Nephron progenitor cell (in vitro differentiated cells): ENCODE measurements at regions not wholly inside any gene's neighbourhood (a gene's known extent, or its start where the extent isn't known, plus 50 kb on each side); places are given as distances from the start of the nearest gene placed in this dataset.
A peak's percentile ranks its signal among the peaks of the same experiment; 100 is the strongest.
"Not testable (repeated sequence)": the region's sequence is repeated elsewhere in the genome, so short reads cannot be mapped to it uniquely, and the experiment has no call there.

Source experiments
- DNase-seq: peaks from one replicate; pipeline ENCODE4 v3.0.0; 2021
- H3K27ac Mint-ChIP-seq: 2 replicates; pipeline ENCODE4 v1.8.0; 2021; ENCODE audit warnings: mild to moderate bottlenecking, moderate library complexity, mixed read lengths
- H3K27me3 Mint-ChIP-seq: 2 replicates; pipeline ENCODE4 v1.8.0; 2021; ENCODE audit warnings: mild to moderate bottlenecking, low read depth, mixed read lengths; ENCODE audit not compliant: poor library complexity
- H3K36me3 Mint-ChIP-seq: 2 replicates; pipeline ENCODE4 v1.8.0; 2021; ENCODE audit warnings: low read depth, mixed read lengths
- H3K4me1 Mint-ChIP-seq: 2 replicates; pipeline ENCODE4 v1.8.0; 2021; ENCODE audit warnings: mixed read lengths
- H3K4me3 Mint-ChIP-seq: 2 replicates; pipeline ENCODE4 v1.8.0; 2021; ENCODE audit warnings: mild to moderate bottlenecking, moderate library complexity, mixed read lengths
- H3K9me3 Mint-ChIP-seq: 2 replicates; pipeline ENCODE4 v1.8.0; 2021; ENCODE audit warnings: mild to moderate bottlenecking, moderate library complexity, mixed read lengths
- CTCF ChIP-seq: fragments of 200-600 bp; sonication (generic); IDR thresholded peaks from 2 replicates; pipeline ENCODE4 v1.5.0; 2021; ENCODE audit warnings: antibody characterized with exemption

- Mint-ChIP-seq H3K4me3 (no peak overlapping the region), H3K4me1 (peaks cover 54% of the 10 kb centered on the region), H3K27ac (no peak overlapping the region), H3K36me3 (no peaks in the 10 kb centered on the region), H3K9me3 (no peaks in the 10 kb centered on the region), H3K27me3 (peaks cover 20% of the 10 kb centered on the region)
- TF ChIP-seq CTCF = no peak
- no peak for DNase-seq
Measured at GRCh38 chr3:197450810-197451209, 105.0 kb downstream of the BDH1 start.

DNA sequence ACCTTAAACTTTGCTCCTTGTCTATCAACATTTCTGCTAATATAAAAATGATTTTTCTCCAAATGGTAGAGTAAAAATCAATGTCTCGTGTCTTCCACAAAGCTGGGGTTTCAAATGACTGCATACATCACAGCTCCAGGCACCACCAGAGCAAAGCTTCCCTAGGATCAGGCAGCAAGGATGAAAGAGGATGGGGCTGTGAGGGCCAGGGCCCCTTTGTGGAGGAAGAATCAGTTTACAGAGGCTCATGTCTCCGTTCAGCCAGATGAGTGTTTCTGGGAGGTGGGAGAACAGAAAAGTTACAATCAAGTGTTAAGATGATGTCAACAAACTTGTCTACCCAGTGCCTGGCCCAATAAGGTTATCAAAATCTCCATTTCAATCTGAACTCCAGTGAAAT lies 105.5 kb downstream of the BDH1 start:
- Mint-ChIP-seq H3K4me3 (no peak overlapping the region), H3K27ac (peak overlapping the region; percentile 91)

DNA sequence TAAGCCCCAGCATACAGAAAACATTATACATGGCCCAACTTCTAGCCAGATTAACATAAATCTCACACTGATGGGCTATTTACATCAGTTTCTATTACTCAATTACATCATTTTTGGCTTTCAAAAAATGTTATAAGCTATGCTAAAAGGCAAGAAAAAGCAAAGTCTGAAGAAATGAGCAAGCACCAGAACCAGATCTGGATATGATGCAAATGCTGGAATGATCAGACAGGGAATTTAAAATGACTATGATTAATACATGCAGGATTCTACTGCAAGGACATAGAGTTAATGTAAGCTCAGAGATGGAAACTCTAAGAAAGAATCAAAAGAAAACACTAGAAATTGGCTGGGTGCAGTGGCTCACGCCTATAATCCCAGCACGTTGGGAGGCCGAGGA lies 106.6 kb downstream of the BDH1 start:
- H3K36me3 Mint-ChIP-seq, H3K9me3 Mint-ChIP-seq, DNase-seq, H3K27me3 Mint-ChIP-seq: not testable (repeated sequence)
- Mint-ChIP-seq H3K4me1 (peaks cover 55% of the 10 kb centered on the region), H3K27ac (peak overlapping the region; percentile 57), H3K4me3 (peak overlapping the region; percentile 38)

More for the DNA sequence above, 105.5 kb downstream of the BDH1 start:
- TF ChIP-seq CTCF = no peak
- H3K9me3 Mint-ChIP-seq = no peaks in the 10 kb centered on the region
- DNase-seq = no peak
- peaks cover 54% of the 10 kb centered on the region for H3K4me1 Mint-ChIP-seq
- no peaks in the 10 kb centered on the region for H3K36me3 Mint-ChIP-seq
- H3K27me3 Mint-ChIP-seq = peaks cover 16% of the 10 kb centered on the region

- H3K36me3 Mint-ChIP-seq, H3K4me3 Mint-ChIP-seq, H3K9me3 Mint-ChIP-seq, DNase-seq, H3K27ac Mint-ChIP-seq, H3K27me3 Mint-ChIP-seq: not testable (repeated sequence)
- H3K4me1 Mint-ChIP-seq = peaks cover 64% of the 10 kb centered on the region
Measured at GRCh38 chr3:197447781-197448180, 108.0 kb downstream of the BDH1 start.

DNA sequence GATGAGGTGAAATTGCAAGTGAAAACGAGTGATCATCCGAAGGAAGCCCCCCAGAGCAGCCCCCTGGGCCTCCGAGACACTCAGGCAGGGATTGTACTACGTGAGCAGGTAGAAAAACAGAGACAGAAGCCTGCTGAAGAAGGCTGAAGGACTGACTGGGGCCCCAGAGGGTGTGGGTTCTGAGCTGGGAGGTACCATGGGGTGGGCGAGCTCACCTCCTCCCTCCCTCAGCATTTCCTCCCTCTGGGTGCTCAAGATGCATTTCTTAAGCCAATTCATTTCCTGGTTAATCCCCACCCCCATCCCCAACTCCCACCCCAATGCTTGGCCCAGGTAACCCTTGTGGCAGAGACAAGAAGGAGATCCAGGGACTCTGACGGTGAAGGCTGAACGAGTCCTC lies 108.7 kb downstream of the BDH1 start:
- Mint-ChIP-seq H3K27ac (no peak overlapping the region), H3K4me3 (no peak overlapping the region), H3K27me3 (peaks cover 3% of the 10 kb centered on the region), H3K9me3 (no peaks in the 10 kb centered on the region), H3K4me1 (peaks cover 66% of the 10 kb centered on the region), H3K36me3 (no peaks in the 10 kb centered on the region)
- no peak for DNase-seq
- TF ChIP-seq CTCF = no peak

DNA sequence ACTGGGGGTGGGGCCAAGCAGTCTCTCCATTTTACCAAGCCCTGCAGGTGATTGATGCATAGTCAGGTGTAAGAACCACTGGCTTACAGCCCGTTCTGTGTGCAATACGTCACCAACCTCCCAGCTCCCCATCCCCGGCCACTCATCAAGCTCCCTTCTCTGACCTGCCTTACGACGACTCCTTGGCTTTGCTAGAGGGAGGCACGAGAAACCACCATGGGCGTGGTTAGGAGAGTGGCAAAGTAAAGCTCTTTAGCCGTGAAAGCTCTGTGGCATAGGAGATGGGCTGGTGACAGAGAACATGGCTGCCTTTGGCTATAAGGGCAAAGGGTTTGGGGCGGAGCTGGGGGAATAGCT lies 109.1 kb downstream of the BDH1 start:
- peaks cover 3% of the 10 kb centered on the region for H3K27me3 Mint-ChIP-seq
- H3K36me3 Mint-ChIP-seq = no peaks in the 10 kb centered on the region
- no peak overlapping the region for H3K27ac Mint-ChIP-seq
- H3K4me1 Mint-ChIP-seq = peaks cover 69% of the 10 kb centered on the region
- DNase-seq = no peak
- no peak overlapping the region for H3K4me3 Mint-ChIP-seq
- TF ChIP-seq CTCF = no peak
- no peaks in the 10 kb centered on the region for H3K9me3 Mint-ChIP-seq

- no peak for TF ChIP-seq CTCF
- H3K27ac Mint-ChIP-seq = peak overlapping the region; percentile 96
- peak overlapping the region; percentile 28 for H3K4me3 Mint-ChIP-seq
- peaks cover 74% of the 10 kb centered on the region for H3K4me1 Mint-ChIP-seq
- no peak for DNase-seq
- no peaks in the 10 kb centered on the region for H3K9me3 Mint-ChIP-seq
- no peaks in the 10 kb centered on the region for H3K36me3 Mint-ChIP-seq
- H3K27me3 Mint-ChIP-seq = peaks cover 3% of the 10 kb centered on the region
Measured at GRCh38 chr3:197445896-197446699, 109.7 kb downstream of the BDH1 start.
